ENCODE measurements at regions not wholly inside any gene's neighbourhood (a gene's known extent, or its start where the extent isn't known, plus 50 kb on each side); places are given as distances from the start of the nearest gene placed in this dataset.

DNA sequence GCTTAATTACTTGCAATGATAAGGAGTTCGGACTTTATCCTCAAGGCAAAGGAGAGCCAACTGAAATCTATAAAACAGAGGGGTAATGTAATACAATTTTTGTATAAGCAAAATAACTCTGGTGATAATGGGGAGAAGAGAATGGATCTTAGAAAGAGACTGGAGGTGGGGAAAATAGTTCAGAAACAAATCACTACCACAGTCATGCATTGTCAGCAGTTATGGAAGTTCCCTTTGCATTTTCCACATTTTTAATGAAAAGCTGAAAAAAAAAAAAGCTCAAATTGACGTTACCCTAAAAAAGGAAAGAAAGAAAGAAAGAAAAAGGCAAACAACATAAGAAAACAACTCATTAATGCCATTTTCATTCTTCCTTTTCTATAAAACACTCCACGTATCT is 337.6 kb upstream of the HSF2 start:
- TF ChIP-seq, protein P1, sequence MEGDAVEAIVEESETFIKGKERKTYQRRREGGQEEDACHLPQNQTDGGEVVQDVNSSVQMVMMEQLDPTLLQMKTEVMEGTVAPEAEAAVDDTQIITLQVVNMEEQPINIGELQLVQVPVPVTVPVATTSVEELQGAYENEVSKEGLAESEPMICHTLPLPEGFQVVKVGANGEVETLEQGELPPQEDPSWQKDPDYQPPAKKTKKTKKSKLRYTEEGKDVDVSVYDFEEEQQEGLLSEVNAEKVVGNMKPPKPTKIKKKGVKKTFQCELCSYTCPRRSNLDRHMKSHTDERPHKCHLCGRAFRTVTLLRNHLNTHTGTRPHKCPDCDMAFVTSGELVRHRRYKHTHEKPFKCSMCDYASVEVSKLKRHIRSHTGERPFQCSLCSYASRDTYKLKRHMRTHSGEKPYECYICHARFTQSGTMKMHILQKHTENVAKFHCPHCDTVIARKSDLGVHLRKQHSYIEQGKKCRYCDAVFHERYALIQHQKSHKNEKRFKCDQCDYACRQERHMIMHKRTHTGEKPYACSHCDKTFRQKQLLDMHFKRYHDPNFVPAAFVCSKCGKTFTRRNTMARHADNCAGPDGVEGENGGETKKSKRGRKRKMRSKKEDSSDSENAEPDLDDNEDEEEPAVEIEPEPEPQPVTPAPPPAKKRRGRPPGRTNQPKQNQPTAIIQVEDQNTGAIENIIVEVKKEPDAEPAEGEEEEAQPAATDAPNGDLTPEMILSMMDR (conservative IDR thresholded peaks at IDR 0.05; ENCODE audit: low read depth, low read length): no peak
- H3K4me3 ChIP-seq (ENCODE audit: low read depth, low read length): no peak overlapping the region
- DNase-seq (ENCODE audit: low read depth): no peak

DNA sequence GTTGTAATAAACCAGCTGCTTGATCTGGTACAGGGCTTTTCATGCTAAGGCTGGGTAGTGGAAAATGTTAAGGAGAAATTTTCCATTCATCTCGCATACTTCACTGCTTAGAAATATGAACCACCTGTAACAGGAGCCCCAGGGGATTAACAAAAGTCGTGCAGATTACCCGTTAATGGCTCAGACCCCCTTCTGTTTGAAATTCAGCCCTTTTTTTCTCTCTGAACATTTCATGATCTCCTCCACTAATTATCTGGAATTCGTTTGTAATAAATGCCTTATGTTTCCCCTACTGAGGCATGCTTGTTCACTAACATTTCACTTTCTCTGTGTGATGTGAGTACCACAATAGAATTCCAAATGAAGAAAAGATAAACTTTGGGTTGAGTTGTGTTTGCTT is 336.4 kb upstream of the HSF2 start:
- no peak for DNase-seq (ENCODE audit: low read depth)
- TF ChIP-seq, protein P1 (conservative IDR thresholded peaks at IDR 0.05; ENCODE audit: low read depth, low read length): no peak
- H3K4me3 ChIP-seq (ENCODE audit: low read depth, low read length): no peak overlapping the region

DNA sequence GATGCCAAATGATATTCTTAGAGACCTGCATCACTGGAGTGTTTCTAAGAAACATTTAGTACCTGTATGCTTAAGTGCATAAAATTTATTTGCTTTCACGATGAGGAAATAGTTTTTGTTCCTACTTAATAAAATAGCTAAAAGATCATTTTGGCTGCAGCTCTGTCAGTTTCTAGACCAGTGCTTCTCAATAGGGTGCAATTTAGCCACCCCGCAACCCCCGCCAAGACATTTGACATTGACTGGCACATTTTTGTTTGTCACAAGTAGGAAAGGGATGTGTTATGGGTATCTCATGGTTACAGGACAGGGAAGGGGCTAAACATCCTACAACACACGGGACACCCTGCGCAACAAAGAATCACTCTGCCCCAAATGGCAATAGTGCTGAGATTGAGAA is 335.7 kb upstream of the HSF2 start:
- TF ChIP-seq, protein P1 (conservative IDR thresholded peaks at IDR 0.05; ENCODE audit: low read depth, low read length): no peak
- no peak overlapping the region for H3K4me3 ChIP-seq (ENCODE audit: low read depth, low read length)
- DNase-seq (ENCODE audit: low read depth): no peak

DNA sequence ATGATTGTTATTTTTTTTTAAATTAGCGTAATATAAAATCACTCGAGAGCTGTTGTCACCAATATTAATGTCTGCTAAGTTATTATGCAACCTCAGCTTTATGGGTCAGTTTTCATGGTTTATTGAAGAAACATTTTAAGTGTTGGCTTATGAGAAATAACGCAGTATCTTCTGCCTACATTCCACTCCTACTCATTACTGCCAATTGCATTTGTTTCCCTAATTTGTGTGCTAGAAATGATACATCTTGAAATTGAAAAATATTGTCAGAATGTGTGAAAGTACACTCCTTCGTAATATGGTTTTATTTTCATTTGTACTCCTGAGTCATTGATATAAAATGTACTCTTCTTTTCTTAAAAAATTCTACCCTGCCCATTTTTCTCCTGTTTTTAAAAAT is 333.3 kb upstream of the HSF2 start:
- DNase-seq (ENCODE audit: low read depth): no peak
- TF ChIP-seq, protein P1 (conservative IDR thresholded peaks at IDR 0.05; ENCODE audit: low read depth, low read length): no peak
- H3K4me3 ChIP-seq (ENCODE audit: low read depth, low read length): no peak overlapping the region

GRCh38 chr6:122068291-122068769 is 331.1 kb upstream of the HSF2 start:
- no peak overlapping the region for H3K4me3 ChIP-seq (ENCODE audit: low read depth, low read length)
- TF ChIP-seq, protein P1 (conservative IDR thresholded peaks at IDR 0.05; ENCODE audit: low read depth, low read length): no peak
- DNase-seq (ENCODE audit: low read depth): peak; percentile 28

DNA sequence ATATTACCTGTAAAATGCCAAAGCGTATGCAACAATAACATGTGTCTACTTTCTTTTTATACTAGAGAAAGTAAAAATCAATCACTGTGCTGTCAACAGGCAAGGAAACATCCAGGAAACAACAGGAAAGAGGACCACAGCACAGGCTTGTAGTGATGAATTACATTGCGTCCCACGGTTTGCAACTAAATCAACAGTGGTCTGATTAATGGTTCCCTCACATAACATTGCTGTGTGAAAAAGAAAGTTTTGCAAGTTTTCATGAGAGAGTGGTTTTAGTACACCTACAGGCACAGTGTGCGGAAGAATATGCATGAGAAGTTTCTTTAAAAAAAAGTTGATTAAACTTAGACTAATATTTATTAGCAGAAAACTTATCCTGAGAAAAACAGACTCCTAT is 329.5 kb upstream of the HSF2 start:
- no peak for DNase-seq (ENCODE audit: low read depth)
- no peak overlapping the region for H3K4me3 ChIP-seq (ENCODE audit: low read depth, low read length)
- TF ChIP-seq, protein P1 (conservative IDR thresholded peaks at IDR 0.05; ENCODE audit: low read depth, low read length): no peak

GRCh38 chr6:122072014-122072647 is 327.3 kb upstream of the HSF2 start:
- no peak for DNase-seq (ENCODE audit: low read depth)
- TF ChIP-seq, protein P1 (conservative IDR thresholded peaks at IDR 0.05; ENCODE audit: low read depth, low read length): no peak
- no peak overlapping the region for H3K4me3 ChIP-seq (ENCODE audit: low read depth, low read length)

Data from choroid plexus epithelial cell (primary cell).